ENCODE measurements at regions not wholly inside any gene's neighbourhood (a gene's known extent, or its start where the extent isn't known, plus 50 kb on each side); places are given as distances from the start of the nearest gene placed in this dataset.

GRCh38 chr6:164561656-164562055 is 747.7 kb downstream of the C6orf118 start:
- no peak for DNase-seq (ENCODE audit: low spot score)

GRCh38 chr6:164554700-164555476 is 754.5 kb downstream of the C6orf118 start:
- DNase-seq (ENCODE audit: low spot score), result no peak

DNA sequence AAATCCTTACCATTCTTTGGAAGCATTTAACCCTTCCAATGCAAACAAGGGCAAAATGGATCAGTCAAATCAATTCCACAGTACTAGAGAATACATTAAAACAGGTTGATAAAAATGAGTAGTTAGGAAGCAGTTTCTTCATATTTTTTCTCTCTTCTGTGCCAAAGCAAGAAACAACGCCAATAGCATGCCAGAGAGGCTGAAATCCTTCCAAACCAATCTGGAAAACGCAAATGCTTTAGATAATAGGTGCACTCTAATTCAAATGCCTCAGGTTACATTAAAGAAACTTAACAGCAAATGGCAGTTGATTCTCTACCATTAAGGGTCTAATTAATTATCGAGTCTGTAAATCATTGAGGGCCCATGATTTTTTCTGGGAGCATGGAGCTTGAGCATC is 755.2 kb downstream of the C6orf118 start:
- DNase-seq (ENCODE audit: low spot score), result no peak

GRCh38 chr6:164551706-164552105 is 757.7 kb downstream of the C6orf118 start:
- no peak for DNase-seq (ENCODE audit: low spot score)

DNA sequence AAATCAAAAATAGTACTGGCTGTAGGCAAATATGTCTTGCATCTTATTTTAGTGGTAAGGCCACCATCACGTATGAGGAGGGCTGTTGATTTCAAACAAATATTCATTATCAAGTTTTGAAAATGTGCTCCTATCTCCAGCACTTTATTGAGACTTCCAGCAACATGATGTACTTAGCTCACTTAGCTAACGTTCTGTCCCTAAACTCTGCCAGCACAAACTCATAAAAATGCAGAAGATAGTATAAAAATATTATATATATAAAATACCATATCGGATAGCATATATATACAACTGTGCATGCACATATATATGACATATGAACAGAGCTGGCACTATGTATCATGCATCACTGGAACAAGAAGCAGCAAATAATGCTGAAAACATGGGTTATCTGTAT is 762.3 kb downstream of the C6orf118 start:
- DNase-seq (ENCODE audit: low spot score), result no peak

GRCh38 chr6:164546263-164546662 is 763.1 kb downstream of the C6orf118 start:
- DNase-seq (ENCODE audit: low spot score), result no peak

GRCh38 chr6:164534070-164534766 is 775.2 kb downstream of the C6orf118 start:
- DNase-seq (ENCODE audit: low spot score), result no peak

- DNase-seq (ENCODE audit: low spot score), result no peak
Measured at GRCh38 chr6:164533045-164533362, 776.4 kb downstream of the C6orf118 start.

- DNase-seq (ENCODE audit: low spot score), result no peak
Measured at GRCh38 chr6:164532198-164533044, 777.0 kb downstream of the C6orf118 start.

DNA sequence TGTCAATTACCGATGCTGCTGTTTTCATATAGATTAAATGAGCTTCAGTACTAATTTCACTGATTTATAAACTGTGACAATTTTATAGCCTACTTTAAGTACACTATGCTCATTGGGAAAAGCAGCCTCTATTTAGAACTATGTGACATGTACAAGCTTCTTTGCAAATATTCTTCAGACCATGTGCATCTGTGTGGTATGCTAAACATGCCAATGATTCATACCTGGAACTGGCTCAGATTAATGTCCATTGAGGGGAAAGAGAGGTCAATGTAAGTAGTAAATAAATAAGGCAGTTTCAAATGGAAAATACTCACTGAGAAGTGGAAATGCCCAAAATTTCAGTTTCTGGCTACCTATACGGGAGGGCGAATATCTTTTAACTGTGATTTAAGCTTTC is 777.7 kb downstream of the C6orf118 start:
- DNase-seq (ENCODE audit: low spot score), result no peak

DNA sequence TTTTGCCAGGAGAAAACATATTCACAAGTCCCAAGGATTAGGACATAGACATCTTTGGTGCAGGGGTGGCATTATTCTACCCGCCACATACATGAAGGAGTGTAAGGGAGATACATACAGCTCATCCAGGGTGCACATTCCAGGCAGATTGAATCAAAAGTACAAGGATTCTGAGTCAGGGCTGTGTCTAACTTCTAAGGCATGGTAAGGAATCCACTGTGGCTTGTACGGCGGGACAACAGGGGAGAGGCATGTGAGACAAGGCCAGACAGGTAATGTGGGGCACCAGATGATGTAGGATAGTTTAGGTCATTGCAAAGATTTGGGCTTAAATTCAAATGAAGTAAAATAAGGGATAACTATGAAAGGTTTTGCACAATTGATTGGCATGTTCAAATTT is 780.9 kb downstream of the C6orf118 start:
- DNase-seq (ENCODE audit: low spot score), result no peak

DNA sequence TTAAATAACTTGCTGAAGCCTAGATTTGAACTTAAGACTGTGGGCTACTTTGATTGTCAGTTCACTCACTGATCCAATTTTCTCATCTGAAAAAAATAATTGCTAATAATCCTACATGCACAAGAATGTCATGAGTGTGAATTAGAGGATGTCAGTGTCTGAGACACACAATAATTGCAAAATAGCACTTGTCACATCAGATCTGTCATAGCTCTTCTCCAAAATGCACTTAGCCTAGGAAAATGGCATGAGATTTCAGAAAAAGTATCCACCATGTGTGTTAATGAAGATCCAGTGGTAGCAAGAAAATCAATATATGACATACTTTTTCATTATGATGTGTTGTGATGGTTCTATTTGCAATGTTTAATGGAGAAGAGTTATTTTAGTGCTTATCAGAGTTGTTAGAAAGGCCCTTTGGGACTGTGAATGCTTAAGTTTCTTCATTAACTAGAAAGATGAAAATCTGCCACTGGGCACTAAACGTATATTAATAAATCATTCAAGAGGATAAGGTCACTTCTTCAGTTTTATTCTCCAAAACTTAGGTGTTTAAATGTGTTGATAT is 786.2 kb downstream of the C6orf118 start:
- DNase-seq (ENCODE audit: low spot score), result no peak

DNA sequence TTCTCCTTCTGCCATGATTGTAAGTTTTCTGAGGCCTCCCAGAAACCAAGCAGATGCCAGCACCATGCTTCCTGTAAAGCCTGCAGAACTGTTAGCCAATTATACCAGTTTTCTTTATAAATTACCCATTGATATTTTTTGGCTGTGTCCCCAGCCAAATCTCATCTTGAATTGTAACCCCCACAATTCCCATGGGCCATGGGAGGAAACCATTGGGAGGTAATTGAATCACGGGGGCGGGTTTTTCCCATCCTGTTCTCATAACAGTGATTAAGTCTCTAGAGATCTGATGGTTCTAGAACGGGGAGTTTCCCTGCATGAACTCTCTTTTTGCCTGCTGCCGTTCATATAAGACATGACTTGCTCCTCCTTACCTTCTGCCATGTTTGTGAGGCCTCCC is 788.5 kb downstream of the C6orf118 start:
- DNase-seq (ENCODE audit: low spot score), result no peak

DNA sequence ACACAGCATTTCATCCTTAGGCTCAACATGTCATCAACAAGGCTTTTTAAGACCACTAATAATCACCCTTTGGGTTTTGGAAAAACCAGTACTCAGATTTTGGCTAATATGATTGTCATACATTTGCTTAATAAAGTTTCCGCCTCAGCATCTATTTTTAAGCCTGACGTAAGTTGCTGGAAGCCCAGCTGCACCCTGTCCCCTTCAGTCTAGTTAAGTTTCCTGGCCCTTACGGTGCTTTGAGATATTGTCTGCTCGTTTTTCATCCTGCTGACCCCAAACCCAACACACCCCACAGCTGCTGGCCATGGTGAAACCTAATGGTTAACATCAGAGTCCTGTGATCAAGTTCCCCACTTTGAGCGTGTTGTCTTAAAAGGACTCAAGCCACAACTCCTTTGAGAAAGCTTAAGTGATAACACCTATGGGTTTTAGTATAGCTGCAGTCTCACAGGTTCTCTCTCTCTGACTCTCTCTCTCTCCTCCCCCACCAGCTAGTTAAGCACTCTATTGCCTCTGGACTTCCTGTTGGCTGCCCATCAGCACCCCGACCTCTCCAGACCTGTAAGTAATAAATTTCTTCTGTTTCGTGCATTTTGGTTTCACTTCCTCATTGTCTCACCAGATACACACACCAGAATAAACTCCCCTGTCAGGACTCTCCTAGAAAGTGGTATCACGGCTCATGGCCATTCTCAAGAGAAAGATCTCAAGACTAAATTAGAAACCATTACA is 802.0 kb downstream of the C6orf118 start:
- DNase-seq (ENCODE audit: low spot score), result no peak

DNA sequence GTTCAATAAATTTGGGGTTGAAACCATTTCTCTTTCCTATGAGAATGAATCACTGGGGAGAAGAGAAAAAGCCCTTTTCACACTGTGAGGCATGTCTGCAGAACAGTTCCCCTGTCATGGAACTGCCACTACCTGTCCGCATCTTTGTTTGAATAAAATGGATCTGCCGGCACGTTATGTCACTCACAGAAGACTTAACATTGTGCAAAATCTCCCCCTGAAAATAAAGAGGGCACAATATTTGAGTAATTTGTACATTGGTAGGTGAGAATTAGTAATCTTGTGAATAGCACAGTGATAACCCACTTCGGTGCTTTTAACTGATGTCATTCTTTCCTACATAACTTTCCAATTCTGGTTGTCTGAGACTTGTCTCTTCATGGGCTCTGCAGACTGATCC is 804.0 kb downstream of the C6orf118 start:
- DNase-seq (ENCODE audit: low spot score), result no peak

GRCh38 chr6:164502833-164503232 is 806.6 kb downstream of the C6orf118 start:
- no peak for DNase-seq (ENCODE audit: low spot score)

GRCh38 chr6:164495882-164496495 is 813.4 kb downstream of the C6orf118 start:
- DNase-seq (ENCODE audit: low spot score), result no peak

GRCh38 chr6:164478426-164478825 is 831.0 kb downstream of the C6orf118 start:
- no peak for DNase-seq (ENCODE audit: low spot score)

DNA sequence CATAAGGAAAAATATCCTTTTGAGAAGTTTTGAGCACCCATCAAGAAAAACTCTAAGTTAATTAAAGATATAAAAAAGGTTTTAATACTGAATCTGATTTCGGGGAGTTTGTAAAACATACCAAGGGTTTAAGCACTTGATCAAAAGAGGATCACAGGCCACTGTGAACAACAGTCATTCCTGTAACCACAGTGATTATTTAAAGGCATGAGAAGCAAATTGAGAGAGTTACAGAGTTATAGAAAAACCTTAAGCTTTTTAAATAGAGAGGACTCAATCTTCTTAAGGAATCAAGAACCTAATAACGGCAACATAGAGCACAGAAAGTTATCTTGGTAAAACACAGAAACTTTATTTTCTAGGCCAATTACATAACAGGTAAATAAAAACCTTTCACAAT is 831.6 kb downstream of the C6orf118 start:
- DNase-seq (ENCODE audit: low spot score), result no peak

- no peak for DNase-seq (ENCODE audit: low spot score)
Measured at GRCh38 chr6:164477101-164477500, 832.3 kb downstream of the C6orf118 start.

DNA sequence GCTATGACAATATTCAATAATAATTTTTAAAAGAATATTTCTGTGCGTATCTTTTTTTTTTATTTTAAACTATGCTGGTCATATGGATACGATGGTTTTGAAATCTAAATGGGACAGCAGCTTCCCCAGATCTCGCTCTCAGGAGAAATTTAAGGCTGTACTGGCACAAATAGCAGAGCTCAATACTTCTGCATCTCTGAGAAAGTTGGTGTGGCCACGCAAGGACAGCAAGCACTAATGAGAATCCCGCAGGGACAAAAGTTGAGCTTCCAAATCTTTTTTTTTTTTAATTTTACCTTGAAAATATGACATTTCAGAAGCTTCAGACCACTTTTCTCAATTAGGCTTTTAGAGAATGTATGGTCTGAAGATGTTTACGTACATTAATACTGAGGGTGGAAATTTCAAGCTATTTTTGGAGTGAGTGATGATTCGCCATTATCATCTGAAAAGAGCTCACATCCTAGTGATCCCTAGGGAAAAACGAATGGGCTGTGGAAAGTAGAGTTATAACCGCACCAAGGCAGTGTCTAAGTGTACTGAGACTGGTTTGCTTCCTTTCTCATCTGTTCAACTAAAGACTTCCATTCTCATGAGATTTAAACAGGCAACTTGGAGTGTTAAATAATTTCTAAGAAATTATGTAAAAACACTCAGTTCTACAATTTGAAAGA is 840.0 kb downstream of the C6orf118 start:
- DNase-seq (ENCODE audit: low spot score), result no peak

Data from RKO (cell line).